Colon (tissue), 2 donors: ENCODE measurements at regions not wholly inside any gene's neighbourhood (a gene's known extent, or its start where the extent isn't known, plus 50 kb on each side); places are given as distances from the start of the nearest gene placed in this dataset.
"Not testable (repeated sequence)": the region's sequence is repeated elsewhere in the genome, so short reads cannot be mapped to it uniquely, and the experiment has no call there.

Experiments used
- FAIRE-seq: peaks from 2 replicates; lab custom pipeline; 2012; peaks lifted over from hg19 to GRCh38; lab: Jason Lieb, UNC
- donor health status: control.
- donor health status: control.

DNA sequence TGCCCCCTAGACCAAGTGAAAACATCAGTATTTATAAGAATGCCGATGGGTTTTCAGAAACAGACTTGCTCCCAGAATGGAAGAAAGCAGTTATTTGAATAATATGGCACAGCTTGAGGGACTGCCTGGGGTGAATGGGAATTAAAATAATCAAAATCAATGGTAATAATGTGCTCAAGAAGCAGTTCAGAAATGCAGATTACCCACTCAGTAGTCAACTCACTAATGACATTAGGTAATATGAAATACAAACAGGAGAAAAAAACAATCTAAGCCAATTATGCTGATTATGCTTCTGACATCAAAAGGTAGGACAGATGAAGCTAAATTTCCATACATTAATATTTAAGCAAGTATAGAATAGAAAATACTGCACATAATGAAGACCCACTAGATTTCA lies 179.3 kb downstream of the ENC1 start:
- FAIRE-seq: no peak

DNA sequence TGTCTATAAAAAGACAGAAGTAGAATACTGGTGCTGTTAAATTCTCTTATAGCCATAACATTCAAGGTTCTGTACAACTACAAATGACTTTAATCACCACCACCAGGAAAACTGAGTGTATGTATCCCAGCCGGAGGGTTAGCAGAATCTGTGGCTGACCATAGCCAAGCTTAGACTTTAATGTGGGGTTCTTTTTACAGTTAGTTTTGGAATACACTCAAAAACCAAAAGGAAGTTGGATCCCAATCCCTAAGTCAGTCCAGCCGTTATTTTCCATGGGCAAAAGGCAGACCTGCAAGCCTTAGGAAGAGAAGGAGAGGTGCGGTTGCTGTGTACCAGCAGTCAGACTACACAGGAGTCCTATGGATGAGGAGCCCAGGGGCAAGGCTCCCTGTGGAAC lies 179.8 kb downstream of the ENC1 start:
- no peak for FAIRE-seq

DNA sequence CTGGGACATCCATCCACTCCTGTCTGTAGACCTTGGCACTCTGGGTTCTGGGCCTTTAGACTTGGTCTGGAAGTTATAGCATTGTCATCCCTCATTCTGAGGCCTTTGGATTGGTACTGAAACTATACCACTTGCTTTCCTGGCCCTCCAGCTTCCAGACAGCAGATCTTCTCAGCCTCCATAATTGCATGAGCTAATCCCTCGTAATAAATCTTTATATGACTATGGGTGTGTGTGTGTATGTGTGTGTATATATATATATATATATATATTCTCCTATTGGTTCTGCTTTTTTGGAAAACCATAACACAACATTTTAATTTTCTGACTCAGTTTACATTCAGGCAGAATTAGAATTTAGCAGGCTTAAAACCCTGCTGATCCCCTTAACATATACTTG lies 180.5 kb downstream of the ENC1 start:
- FAIRE-seq: no peak

DNA sequence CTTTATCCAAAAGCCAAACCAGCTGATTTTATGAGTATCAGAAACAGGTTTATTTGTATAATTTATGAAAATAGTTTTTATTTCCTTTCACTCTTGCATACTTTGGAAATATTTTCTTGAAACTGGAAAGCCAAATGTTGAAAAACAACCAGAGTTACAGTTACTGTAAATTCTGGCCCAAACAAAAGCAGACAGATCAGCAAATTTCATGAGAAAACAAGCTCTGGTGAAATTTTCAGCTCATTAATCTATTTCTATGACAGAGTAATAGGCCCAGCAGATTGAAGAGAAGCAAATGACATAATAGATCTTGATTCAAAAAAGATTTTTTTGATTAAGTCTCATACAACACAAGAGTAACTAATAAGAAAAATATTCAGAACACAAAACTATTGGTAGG lies 182.7 kb downstream of the ENC1 start:
- no peak for FAIRE-seq

DNA sequence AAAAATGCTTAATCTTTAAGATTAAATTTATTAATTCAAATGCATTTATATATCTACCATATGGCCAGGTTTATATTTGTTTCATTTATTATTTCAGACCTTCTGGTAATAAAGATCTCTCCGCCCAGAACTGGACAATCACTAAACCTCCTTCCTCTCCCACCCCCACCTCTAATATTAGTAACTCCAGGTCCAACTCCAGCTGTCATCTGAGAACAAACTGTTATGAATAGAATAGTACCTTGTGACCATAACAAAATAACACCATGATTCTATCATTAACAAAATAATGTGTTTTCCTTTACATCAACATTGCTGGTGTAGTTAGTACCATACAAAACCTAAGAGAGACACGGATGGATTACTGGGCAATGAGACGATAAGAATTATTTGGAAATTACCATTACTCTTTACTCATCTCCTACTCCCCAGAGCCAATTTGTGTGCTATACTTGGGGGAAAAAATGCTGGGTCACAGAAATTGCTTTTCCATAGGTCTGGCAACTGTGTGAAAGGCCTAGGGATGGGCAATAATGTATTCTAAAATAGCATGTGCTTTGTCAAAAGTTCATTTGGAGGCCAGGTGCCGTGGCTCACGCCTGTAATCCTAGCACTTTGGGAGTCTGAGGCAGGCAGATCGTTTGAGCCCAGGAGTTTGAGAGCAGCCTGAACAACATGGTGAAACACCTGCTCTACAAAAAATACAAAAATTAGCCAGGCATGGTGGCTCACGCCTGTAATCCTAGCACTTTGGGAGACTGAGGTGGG lies 186.1 kb downstream of the ENC1 start:
- no peak for FAIRE-seq

DNA sequence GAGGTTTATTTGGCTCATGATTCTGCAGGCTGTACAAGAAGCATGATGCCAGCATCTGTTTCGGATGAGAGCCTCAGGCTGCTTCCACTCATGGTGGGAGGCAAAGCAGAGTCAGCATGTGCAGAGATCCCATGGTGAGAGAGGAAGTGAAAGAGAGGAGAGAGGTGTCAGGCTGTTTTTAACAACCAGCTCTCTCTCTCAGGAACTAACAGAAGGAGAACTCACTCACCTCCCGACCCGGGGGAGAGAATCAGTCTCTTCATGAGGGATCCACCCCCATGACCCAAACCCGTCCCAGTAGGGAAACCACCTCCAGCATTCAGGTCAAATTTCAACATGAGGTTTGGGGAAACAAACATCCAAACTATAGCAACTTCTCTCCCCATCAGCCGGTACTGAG lies 187.7 kb downstream of the ENC1 start:
- FAIRE-seq: no peak

DNA sequence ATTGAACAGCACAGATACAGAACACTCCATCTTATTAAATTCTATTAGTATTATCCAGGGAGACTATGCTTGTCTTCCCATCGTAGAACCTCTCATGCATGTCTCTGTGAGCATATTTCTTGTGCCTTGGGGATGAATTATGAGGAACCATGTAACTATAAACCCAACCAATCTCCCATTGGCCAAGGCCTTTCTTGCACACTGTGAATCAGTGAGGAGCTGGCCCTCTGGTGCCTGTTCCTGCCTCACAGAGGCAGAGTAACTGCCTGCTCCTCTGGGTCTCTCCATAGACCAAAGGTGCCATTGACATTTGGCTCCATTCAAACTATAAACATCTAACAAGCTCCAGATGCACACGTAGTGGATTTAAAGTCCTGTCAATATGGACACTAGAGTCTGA lies 190.4 kb downstream of the ENC1 start:
- no peak for FAIRE-seq

DNA sequence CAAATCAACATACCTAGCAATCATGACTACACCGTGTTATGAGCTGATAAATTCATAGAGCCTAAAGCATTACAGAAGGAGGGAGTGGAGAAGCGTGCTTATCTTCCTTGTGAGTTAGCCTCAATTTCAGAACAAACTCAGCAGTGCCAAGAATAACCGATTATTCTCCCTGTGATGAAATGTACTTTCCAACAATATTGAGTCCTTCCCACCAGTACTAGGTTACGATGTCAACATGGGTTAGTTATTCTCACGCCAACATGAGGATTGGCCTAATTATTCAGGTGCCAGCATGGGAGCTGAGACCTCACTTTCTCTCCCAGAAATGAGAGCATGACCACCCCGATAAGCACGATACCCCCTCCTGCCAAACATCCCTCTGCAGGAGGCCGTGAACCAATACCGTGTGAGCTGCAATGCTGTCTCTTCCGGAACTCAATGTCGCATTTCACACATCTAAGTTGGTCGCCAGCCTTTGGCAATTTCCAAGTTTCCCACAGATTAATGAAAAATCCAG lies 193.7 kb downstream of the ENC1 start:
- FAIRE-seq: no peak

DNA sequence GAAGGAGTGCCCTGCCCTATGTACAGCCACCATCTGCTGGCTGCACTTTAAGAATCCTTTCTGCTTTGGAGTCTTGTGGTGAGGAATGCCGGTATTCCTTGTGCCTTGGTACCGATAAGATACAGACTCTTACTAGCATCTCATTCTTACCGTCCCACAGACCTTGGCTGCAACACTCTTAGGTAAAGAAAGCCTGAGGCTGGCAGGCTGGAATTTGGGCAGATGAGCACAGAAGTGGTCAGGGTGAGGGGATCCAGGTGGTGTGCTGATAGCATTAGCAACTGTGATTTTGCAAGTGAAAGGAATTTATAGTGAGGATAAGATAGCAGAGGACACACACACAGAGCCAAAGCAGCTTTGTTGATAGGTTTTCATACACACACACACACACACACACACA lies 198.1 kb downstream of the ENC1 start:
- FAIRE-seq: no peak

DNA sequence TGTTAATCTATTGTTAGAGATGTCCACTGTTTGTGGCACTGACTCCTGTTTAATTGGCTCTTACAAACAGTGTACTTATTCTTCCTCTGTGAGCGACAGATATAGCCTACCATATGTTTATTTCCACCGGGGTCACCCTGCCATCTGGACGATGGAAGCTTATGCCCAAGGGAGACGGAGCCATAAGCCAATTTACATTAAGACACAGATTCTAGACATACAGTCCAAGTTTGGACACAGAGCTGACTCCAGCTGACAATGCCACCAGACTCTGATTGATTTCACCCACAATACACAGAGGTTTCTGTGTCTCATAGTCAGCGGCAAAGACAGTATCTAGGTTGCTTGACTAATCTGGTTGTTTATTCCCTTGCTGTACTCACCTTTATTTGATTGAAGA lies 198.9 kb downstream of the ENC1 start:
- no peak for FAIRE-seq

DNA sequence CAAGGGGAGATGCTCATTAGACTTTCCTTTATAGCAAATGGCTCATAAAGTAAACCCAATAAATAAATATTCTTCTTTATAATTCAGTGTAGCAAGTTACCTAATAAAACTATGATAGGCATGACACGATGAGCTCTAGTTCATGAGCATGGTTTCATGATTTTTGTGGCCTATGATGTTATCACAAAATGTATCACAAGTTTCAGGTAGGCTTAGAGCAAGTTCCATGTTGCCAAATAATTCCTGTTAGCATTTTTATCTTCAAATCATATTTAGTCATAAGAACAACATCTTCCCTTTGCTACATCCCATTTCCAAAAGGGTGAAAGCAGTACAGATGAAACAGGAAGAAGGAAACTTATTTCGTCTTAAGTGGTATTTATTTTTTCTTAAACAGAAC lies 200.2 kb downstream of the ENC1 start:
- no peak for FAIRE-seq

DNA sequence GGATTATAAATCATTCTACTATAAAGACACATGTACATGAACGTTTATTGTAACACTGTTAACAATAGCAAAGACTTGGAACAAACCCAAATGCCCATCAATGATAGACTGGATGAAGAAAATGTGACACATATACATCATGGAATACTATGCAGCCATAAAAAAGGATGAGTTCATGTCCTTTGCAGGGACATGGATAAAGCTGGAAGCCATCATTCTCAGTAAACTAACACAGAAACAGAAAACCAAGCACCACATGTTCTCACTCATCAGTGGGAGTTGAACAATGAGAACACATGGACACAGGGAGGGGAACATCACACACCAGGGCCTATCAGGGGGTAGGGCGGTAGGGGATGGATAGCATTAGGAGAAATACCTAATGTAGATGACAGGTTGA lies 202.7 kb downstream of the ENC1 start:
- FAIRE-seq: not testable (repeated sequence)

DNA sequence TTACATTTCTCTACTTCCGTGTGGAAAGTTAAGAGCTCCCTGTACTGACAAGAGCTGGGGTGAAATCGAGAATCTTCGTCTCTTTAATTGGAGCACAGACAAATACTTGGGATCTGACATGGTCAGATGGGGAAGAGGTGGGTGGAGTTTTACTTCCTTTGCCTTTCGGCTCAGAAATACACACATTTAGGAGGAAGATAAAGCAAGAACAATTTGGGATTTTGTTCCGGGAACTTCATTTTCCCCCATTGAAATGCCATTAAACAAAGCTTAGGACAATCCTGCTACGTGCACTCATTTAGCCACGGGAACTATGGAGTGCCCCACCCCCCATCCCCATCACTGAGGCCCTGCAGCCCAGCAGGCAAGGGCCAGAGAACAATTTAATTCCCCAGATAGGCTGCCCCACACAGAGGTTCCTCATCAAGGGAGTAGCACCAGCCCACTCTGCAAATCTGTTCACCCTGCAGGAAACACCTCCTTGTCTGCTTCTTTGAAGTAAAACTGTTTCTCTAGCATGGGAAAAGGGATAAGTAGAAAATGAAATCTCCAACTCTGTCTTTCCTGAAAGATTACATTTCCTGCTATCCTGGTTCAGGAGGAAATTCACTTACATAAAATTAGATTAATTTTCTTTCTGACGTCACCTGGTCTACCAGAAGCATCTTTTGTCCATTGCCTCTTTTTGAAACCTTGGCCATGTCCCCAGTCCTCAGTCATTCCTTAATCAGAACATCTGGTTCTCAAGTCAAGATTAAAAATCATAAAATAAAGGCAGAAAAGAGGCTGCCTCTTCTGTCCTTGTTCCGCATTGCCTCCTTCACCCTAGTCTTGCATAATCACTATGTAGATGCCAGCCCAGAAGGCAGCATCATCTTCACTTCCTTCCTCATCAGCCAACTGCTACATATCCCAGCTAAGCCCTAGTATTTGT lies 206.4 kb downstream of the ENC1 start:
- FAIRE-seq: no peak

DNA sequence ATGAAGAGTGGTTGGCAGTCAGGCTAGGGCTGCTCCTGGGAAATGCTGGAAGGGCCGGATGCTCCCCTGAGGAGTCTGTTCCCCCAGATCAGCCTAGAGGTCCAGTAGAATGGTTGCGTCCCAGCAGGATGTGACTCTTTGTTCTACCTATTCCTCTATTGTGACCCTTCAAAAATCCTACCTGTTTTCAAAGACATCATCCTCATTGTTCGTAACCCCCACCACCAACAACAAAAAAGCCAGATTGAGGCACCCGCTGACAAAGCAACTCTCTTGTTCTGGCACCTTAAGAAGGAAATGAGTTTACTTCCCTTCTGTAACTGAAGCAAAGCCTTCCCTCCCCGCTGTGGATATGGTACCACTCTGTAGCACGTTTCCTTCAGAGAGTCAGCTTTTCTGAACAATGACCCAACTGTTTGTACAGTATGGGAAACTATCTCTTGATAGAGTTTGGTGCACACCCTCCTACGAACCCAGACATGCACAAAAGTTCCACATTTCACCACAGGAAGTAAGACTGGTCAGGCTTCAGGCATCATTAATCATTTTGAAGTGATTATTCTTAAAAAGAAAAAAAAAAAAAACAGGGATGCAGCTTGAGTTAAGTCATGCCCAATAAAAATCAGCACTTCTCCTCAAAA lies 207.2 kb downstream of the ENC1 start:
- FAIRE-seq: no peak

DNA sequence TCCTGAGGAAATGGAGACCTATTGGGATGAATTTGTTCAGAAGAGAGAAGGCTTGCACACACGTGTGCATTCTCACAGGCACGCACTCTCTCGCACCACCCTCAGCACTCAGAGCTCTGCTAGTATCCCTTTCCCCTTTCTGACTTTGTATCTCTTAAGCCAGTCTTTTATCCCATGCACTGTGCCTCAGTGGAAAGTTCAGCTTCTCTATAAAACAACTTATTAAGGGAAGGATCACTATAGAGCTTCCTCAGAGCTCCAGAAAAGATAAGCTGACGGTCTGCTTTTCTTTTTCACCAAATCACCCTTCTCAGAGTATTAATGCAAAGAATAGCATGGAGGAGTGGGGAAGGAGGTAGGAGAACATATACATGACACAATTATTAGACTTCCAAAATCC lies 207.8 kb downstream of the ENC1 start:
- no peak for FAIRE-seq

DNA sequence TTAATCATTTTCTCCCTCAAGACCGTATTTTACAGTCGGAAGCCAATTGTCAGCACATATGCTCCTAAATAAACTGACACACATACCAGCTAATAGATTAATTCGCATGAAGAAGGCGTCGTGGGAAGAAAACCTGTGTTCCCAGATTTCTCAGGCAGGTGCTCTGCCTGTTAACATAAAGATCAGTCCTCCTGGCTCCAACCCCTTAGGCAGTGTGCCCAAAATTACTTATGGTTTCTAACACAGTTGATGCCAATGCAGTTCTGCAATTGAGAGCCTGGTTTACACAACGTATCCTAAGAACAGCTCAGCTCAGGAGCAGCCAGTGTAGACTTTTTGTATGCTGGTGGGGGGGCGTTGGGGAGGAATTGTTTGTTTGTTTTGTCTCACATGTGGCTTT lies 208.3 kb downstream of the ENC1 start:
- no peak for FAIRE-seq

DNA sequence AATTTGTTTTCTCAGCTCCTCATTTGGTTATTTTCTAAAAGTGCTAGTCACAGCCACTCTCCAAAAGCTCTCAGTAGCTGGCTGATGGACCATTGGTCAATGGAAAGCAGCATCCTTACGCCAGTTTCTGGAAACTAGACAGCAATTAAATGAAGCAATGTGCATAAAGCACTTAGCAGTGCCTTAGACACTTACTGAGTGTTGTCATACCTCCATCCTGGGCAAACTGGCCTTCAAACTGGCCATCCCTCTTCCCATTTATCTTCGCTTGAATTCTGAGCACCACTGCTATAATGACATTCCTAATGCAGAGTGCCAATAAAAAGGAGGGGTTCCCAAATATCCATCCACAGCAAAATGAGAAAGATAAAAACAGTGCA lies 209.2 kb downstream of the ENC1 start:
- FAIRE-seq: no peak

DNA sequence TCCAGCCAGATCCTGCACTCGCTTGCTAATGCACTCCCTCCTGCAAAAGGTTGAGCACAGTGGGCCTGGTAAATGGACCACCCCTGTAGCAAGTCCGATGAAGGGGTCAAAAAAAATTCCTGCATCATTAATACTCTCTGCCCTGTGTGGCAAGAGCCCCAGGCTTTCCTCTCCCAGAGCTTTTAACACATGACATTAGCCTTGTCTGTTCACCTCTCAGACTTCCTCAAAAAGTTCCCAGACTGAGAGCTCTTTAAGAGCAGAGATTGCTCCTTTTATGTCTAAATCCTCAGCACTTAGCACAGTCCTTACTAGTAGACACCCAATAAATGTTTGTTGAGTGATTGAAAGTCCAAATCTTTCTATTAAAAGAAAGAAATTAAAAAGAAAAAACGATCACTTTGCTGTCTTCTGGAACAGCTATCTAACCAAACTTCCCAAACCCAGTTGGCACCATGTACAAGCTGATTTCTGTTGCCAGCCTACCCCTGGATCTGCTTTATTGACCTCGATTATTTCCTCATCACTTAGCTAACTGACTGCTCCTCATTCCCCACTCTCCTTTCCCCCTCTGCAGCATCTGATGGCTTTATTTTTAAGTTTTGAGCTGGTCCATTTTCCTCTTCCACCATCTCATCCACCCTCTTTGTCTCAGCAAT lies 209.8 kb downstream of the ENC1 start:
- no peak for FAIRE-seq

DNA sequence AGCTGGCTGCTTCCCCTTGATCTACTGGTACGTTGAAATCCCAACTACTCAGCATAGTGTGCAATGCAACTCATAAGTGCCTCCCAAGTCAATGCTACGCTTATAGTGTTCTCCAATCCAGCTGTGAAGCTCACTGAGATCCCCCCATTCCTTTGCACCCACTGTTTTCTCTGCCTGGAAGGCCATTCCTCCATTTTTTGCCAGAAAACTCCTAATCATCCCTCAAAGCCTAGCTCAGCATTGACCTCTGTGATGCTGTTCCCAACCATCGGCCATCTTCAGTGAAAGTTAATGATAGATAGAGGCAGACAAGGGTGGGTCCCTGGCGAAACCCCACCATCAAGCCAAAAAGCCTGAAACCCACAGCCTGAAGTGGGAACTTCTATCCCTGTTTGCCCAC lies 211.0 kb downstream of the ENC1 start:
- no peak for FAIRE-seq

DNA sequence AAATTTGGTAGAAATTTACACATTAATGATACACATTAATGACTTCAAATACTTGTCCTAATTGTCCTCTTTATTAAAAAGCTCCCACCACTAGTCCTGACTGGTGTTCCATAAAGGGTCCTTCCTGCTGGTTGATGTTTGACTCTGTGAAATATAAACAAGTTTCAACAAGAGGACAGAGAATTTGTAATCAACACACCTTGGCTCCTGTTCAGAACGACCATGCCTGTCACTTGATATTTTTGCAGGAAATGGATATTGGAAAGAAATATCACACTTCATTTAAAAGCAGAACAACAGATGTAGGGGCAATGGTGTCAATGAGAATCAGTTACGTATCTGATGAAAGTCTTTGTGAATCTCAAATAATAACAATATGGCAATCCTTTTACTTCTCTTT lies 211.7 kb downstream of the ENC1 start:
- no peak for FAIRE-seq

DNA sequence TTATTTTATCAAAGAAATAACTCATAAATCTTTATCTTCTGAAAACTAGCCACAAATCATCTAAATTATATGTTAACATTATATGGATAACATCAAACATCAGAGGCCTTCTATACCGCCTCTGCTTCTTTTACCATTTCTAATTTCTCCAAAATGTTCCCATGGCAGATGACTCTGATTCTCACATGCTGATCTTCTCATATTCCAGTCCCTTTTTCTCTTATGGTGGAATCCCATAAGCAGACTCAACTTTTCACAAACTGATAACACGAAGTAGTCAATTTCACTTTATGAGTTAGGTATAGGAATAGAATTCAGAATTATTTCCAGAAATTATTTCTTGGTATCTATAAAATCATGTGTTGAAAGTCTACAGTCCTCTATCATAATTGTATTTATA lies 212.3 kb downstream of the ENC1 start:
- FAIRE-seq: no peak

DNA sequence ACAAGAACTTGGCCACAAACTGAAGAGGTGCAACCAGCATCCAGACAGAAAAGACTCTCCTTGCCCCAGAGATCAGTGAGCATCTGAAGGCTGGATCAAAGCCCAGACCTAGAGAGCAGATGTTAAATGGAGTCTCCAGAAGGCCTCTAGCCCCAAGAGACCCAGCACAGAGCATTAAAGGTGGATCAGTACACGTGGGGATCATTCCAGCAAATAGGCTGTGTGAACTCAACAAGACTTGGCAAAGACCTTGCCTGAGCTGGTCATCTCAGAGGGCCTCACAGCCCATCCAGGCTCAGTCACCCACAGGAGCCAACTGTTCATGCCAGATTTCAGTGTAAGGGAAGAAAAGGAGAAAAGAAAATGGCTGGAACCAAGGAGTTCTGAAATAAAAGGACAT lies 214.0 kb downstream of the ENC1 start:
- FAIRE-seq: no peak
